HL-60 (cell line): ENCODE measurements at regions not wholly inside any gene's neighbourhood (a gene's known extent, or its start where the extent isn't known, plus 50 kb on each side); places are given as distances from the start of the nearest gene placed in this dataset.

Source experiments
- GABPA ChIP-seq: IDR thresholded peaks from 2 replicates; pipeline ENCODE4 v1.6.1; 2012; ENCODE audit warnings: low read depth
- POLR2AphosphoS5 ChIP-seq: IDR thresholded peaks from 2 replicates; pipeline ENCODE4 v1.6.1; 2012; ENCODE audit warnings: low read depth
- TF ChIP-seq, protein P1 (sequence below): IDR thresholded peaks from one replicate; pipeline ENCODE4 v1.5.1; 2011; ENCODE audit warnings: low read length, control low read depth, inconsistent platforms; ENCODE audit not compliant: insufficient read depth

DNA sequence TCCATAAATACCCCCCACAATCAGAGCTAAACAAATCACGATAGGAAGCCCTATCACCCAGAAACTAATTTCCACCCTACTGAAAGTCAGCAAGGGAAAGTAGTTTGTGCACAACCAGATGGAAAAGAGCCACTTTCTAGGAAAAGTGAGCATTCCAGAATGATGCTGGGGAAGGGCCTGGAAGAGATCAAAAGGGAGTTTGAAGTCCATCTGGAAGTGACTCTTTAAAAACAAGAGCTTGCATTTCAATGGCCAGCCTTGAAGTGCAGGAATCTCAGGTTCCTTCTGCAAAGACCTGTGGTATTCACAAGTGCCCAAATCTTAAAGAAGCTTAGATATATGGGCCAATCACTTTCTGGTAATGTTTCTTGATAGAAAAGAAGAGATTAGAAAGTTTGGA is 97.0 kb upstream of the LDB2 start:
- TF ChIP-seq, protein P1, sequence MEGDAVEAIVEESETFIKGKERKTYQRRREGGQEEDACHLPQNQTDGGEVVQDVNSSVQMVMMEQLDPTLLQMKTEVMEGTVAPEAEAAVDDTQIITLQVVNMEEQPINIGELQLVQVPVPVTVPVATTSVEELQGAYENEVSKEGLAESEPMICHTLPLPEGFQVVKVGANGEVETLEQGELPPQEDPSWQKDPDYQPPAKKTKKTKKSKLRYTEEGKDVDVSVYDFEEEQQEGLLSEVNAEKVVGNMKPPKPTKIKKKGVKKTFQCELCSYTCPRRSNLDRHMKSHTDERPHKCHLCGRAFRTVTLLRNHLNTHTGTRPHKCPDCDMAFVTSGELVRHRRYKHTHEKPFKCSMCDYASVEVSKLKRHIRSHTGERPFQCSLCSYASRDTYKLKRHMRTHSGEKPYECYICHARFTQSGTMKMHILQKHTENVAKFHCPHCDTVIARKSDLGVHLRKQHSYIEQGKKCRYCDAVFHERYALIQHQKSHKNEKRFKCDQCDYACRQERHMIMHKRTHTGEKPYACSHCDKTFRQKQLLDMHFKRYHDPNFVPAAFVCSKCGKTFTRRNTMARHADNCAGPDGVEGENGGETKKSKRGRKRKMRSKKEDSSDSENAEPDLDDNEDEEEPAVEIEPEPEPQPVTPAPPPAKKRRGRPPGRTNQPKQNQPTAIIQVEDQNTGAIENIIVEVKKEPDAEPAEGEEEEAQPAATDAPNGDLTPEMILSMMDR: no peak
- TF ChIP-seq POLR2AphosphoS5 (no peak), GABPA (no peak)
